Activated CD8-positive, alpha-beta memory T cell treated with anti-CD3 and anti-CD28 coated beads for 1 hour (primary cell): ENCODE measurements at regions not wholly inside any gene's neighbourhood (a gene's known extent, or its start where the extent isn't known, plus 50 kb on each side); places are given as distances from the start of the nearest gene placed in this dataset.

Experiments used
- DNase-seq, 2 donors: peaks; one replicate each; pipeline ENCODE4 v3.0.0-alpha.2; 2020; ENCODE audit warnings: low read depth in 1 of 2; ENCODE audit errors: extremely low read depth in 1 of 2

GRCh38 chr1:231108516-231109302 is 53.1 kb upstream of the TRIM67 start:
- no peak for DNase-seq

- no peak for DNase-seq
Measured at GRCh38 chr1:231107600-231108326, 54.1 kb upstream of the TRIM67 start.

GRCh38 chr1:231107151-231107550 is 54.7 kb upstream of the TRIM67 start:
- no peak for DNase-seq

GRCh38 chr1:231106347-231106746 is 55.5 kb upstream of the TRIM67 start:
- no peak for DNase-seq

- no peak for DNase-seq
Measured at GRCh38 chr1:231104917-231105316, 56.9 kb upstream of the TRIM67 start.

- no peak for DNase-seq
Measured at GRCh38 chr1:231103961-231104360, 57.9 kb upstream of the TRIM67 start.

- DNase-seq = no peak
Measured at GRCh38 chr1:231099996-231100767, 60.1 kb upstream of the FAM89A start.

GRCh38 chr1:231099311-231099710 is 59.3 kb upstream of the FAM89A start:
- no peak for DNase-seq

- DNase-seq = no peak
Measured at GRCh38 chr1:231095595-231095994, 55.5 kb upstream of the FAM89A start.

- no peak for DNase-seq
Measured at GRCh38 chr1:231094421-231094820, 54.4 kb upstream of the FAM89A start.

GRCh38 chr1:231093156-231093922 is 53.3 kb upstream of the FAM89A start:
- DNase-seq = no peak

- no peak for DNase-seq
Measured at GRCh38 chr1:231092380-231092779, 52.3 kb upstream of the FAM89A start.

GRCh38 chr1:231091831-231092301 is 51.8 kb upstream of the FAM89A start:
- peak in 1 of 2 donors; percentile 10 for DNase-seq

- DNase-seq = no peak
Measured at GRCh38 chr1:231091415-231091814, 51.4 kb upstream of the FAM89A start.
